GM19463 (cell line): ENCODE measurements at regions not wholly inside any gene's neighbourhood (a gene's known extent, or its start where the extent isn't known, plus 50 kb on each side); places are given as distances from the start of the nearest gene placed in this dataset.
"Not testable (repeated sequence)": the region's sequence is repeated elsewhere in the genome, so short reads cannot be mapped to it uniquely, and the experiment has no call there.

ENCODE experiments used
- ATAC-seq: cut with Tn5 transposase; IDR thresholded peaks from one replicate; pipeline ENCODE4 v1.9.1; 2021; ENCODE audit warnings: mild to moderate bottlenecking, moderate library complexity; ENCODE audit not compliant: unreplicated experiment

DNA sequence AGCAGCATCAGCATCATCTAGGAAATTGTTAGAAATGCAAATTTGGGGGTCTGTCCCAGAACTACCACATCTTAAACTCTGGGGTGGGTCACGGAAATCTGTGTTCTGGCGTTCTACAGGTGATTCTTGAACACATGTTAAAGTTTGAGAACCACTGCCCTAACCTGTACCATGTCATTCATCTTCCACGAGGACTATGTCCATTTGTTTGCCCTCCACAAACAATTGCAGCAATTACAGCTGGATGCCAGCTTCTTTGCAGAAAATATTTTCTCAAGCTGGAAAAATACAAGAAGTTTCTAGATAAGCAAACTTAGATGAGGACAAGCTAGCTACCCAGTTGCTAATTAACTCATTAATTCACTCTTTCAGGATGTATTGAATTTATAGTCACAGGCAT lies 54.1 kb downstream of the MAFB start:
- ATAC-seq: no peak

DNA sequence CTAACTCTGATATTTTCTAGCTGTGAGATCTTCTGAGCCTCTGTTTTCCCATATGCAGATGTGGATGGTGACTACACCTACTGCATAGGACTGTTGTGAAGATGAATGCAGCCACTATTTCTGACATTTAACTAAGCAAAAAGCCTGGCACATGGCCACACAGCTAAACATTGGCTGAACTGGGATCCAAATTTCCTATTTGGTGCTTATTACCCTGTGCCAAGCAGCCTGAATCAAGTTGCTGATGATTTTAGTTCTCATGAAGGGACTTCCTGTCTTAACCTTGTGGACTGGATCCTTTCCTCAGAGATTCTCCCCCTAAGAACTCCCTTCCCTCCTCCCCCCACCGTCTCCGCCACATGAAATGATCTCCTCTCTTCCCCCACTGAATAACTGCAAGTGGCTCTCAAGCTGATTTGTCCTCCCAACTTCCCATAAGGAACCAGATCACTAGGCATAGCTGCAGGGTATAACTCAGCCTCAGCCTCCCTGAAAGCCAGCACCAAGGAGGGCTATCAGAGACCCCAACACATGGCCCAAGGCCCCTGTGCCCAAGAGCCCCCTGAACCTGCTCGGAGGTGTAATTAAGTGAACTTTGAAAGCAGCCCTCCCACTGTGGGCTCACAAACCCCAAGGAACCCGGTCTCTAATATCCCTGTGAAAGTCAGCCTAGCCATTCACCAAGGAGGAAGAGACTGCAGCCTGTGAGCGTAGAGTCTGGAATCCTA lies 55.7 kb downstream of the MAFB start:
- no peak for ATAC-seq

DNA sequence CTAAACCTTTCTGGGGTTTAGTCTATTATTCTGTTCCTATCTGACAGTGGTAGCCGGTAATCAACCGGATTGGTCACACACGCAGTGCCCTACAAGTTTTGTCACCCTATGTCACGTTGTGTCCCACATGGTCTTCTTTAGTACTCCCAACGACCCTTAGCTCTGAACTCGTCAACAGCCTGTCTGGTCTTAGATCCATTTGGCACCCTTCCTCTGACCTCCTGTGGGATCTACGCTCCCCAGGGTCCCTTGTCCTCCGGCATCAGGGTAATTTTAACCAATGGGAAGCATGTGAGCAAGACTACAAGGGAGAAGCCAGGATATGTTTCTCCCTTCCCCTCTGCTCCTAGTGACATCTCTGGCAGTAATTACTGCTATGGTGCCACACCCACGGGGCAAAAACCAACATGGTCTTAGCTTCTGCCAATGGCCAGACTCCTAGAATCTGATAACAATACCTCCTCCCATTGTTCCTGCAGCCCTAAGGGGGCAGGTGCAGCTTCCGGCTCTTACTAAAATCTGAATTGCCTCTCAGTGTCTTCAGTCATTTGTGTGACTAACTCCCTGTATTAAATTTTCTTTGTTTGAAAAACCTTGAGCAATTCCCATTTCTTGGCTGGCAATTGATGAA lies 56.6 kb downstream of the MAFB start:
- no peak for ATAC-seq

DNA sequence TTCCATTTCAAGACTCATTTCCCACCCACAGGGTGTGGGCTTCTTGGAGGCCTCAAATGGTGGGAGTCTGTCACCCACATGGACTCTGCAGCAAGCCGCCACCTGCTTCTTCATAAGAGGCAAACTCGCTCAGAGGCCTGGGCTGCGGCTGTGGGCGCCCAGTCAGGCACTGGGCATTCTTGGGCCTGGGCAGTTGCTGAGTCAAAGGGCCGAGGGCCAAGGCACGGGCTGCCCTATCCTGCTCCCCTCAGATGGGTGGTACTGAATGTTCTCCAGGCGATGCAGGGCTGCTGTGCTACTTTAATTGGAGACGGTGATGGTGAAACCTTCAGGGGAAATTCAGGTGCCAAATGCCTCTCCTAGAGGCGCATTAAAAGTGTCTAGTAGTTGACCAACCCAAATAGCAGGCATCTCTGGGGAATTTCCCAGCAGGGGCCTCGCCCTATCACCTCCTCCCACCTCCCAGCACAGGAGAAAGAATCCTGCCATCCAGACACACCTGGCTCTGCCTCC lies 57.9 kb downstream of the MAFB start:
- ATAC-seq: no peak

DNA sequence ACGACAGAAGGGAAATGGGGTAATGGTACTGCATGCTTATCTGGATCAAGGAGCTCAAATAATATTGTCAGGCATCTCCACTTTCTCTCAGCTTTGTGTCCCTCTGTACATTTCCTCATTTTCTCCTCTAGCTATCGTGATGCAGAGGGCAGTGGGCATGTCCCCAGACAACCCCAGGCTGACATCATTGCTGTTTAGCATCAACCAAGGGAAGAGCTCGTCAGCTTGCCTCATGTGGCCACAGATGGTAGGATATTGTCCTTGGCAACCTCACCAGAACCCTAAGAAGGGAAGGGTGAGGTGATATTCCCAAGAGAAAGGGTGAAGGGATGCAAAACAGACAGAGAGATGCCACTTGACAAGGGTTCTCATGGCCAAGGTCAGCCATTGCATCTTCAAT lies 58.3 kb downstream of the MAFB start:
- no peak for ATAC-seq

DNA sequence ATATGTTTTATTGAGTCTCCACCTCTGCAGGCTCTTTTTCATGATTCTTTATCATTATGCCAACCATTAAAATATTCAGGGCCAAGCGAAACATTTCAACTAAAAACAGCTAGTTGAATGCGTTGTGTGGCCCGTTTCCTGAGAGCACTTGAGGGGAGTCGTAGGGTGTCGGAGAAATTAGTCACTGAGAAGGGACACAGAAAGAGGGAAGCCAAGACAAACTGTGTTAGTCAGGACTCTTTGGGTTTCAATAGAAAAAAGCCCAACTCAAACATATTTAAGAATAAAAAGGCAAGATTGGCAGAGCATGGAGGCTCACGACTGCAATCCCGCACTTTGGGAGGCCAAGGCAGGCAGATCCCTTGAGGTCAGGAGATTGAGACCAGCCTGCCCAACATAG lies 58.9 kb downstream of the MAFB start:
- ATAC-seq: no peak

DNA sequence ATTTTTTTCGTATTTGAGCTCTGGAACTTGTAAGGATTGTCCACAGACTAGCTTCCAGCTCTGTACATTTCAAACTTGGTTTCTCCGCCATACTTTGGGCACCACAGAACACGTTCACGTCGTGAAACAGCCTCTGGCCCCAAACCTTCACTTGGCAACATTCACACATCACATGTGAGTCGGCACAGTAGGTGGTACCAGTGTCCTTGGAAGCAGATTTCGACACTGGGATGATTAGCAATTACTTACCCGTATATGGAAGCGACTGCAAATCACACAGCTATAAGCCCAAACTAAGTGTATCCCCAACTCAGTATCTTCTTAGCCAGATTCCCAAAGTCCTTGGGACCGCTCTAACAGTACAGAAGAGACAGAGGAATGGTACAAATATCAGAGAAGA lies 60.2 kb downstream of the MAFB start:
- no peak for ATAC-seq

DNA sequence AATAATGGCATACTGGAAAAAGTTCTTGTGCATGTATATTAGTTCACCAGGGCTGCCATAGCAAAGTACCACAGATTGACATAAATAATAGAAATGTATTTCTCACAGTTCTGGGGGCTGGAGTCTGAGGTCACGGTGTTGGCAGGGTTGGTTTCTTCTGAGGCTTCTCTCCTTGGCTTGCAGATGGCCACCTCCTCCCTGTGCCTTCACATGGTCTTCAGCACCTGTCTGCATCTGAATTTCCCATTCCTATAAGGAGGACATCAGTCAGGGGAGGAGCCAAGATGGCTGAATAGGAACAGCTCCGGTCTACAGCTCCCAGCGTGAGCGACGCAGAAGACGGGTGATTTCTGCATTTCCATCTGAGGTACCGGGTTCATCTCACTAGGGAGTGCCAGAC lies 70.0 kb downstream of the MAFB start:
- not testable (repeated sequence) for ATAC-seq

DNA sequence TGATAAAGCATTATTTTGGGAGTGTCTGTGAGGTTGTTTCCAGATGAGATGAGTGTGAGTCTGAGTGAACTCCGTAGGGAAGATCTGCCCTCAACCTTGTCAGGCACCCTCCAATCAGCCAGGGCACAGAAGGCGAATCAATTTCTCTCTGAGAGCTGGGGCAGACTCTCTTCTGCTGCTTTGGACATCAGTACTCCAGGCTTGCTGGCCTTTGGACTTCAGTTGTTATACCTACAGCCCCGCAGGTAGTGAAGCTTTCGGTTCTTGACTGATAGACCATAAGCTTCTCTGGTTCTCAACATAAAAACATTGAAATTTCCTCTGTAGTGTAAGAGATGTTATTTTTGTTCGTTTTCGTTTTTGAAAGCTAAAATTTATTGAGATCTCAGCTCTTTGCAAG lies 71.4 kb downstream of the MAFB start:
- no peak for ATAC-seq

DNA sequence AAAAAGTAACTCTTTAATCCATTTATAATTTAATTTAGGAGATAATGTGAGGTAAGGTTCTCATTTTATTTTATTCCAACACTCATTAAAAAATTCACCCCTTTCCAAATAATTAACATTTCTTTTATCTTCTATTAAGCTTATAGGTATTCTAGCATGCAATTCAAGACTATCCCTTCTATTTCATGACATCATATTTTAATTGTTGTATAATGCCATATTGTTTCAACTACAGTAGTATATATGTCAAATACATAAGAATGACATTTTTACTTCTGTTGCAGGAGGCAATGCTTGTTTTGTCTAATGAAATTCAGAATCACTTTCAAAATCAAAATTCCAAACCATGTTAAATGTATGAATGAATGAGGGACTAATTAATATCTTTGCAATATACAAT lies 76.2 kb downstream of the MAFB start:
- ATAC-seq: no peak

DNA sequence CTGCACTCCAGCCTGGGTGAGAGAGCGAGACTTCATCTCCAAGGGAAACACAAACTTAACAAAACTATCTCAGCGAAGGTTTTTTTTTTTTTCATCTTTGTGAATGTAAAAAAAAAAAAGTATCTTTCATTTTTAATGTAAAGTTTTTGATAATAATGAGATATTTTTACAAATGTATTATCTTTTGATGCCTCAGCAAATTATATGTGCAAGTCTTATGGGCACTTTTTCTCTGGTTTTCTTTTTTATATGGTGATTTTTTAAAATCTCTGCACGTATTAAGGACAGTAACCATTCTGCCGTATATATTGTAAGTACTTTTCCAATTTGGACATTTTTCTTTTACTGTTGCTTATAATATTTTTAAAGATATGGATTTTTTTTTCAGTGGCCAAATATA lies 76.8 kb downstream of the MAFB start:
- no peak for ATAC-seq

DNA sequence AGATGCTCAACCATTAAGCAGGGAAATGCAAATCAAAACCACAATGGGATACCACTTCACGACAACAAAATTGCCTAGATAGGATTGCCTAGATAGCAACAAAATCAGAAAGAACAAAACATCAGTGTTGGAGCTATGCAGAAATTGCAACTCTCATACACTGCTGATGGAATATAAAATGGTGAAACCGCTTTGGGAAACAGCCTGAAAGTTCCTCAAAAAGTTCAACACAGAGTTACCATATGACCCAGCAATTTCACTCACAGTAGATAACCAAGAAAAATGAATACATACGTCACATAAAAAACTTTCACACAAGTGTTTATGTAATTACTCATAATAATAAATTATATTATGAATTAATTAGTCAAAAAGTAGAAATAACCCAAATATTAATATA lies 78.3 kb downstream of the MAFB start:
- no peak for ATAC-seq

DNA sequence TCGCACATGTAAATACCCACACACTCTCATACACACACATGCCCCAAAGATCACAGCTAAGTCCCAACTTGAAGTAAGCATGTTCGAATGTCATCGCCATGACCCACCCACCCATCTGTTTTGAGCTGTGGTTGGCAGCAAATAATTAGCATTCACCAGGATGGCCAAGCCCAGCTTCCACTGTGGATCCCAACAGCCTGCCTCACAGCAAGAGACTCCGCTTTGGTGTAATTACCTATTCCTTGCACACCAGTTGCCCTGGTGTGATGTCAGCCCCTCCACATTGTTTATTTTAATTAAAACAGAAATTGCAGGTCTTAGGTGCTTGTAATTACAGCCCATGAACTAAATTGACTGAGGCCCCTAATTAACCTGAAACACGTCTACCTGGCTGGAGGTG lies 81.1 kb downstream of the MAFB start:
- no peak for ATAC-seq

DNA sequence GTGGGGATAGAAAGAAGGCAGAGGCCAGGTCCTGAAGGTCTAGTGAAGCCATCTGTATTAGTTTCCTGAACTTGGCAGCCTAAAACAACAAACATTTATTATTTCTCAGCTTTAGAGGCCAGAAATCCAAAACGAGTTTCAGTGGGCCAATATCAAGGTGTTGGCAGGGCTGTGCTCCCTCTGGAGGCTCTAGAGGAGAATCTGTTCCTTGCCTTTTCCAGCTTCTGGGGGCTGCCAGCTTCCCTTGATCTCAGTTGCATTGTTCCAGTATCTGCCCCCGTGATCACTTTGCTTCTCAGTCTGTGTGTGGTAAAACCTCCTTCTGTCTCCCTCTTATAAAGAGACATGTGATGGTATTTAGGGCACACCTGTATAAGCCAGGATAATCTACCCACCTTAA lies 82.4 kb downstream of the MAFB start:
- ATAC-seq: no peak

DNA sequence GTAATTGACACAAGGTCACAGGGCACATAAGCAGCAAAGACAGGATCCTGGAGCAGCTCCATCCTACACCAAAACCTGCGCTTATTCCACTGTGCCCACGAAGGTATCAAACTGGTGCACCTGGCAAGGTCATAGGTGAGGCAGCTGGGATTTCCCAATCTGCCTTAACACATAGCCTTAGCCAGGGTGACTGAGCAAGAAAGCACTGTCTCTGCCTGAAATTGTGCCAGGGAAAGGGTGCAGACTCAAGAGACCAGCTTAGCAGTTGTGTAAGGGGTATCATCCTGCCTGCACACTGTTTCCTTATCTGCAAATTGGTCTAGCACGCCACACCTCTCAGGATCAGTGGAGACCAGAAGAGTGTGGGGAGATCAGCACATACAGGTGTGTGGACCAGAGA lies 82.8 kb downstream of the MAFB start:
- no peak for ATAC-seq

DNA sequence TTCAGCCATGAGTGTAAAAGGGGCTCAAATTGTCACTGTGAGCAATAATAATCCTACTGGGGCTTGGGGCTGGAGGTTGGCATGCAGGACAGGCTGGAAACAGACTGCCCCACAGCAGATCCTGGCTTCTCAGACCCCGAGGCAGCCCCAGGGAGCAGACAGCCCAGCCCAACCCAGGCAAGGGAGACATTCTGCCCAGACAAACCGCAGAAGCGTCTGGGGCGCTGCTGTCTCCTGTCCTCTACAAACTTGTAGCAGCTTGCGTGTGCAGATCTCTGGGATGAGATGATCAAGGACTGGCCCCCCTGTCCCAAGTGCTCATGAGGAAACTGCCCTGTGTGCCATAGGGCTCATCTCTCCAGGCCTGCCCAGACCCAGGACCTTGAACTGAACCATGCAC lies 84.6 kb downstream of the MAFB start:
- ATAC-seq: no peak

DNA sequence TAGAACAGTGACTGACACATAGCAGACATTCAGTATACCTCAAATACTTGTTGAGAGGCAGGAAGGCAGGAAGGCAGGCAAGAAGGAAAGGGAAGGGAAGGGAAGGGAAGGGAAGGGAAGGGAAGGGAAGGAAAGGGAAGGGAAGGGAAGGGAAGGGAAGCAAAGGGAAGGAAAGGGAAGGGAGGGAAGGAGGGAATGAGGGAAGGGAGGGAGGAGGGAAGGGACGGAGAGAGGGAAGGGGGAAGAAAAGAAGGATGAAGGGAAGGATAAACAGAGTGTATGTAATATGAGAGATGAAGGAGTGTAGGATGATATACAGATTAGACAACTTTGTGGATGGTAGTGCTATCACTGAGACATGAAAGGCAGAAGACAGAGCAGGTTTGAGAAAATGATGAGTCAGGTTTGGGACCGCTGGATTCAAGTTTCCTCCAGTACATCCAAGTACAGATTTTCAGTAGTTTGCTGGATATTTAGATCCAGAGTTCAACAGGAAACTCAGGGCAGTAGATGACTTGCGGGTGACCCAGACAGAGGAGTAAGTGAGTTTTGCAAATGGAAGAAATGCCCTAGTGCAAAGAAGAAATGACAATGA lies 85.9 kb downstream of the MAFB start:
- no peak for ATAC-seq

DNA sequence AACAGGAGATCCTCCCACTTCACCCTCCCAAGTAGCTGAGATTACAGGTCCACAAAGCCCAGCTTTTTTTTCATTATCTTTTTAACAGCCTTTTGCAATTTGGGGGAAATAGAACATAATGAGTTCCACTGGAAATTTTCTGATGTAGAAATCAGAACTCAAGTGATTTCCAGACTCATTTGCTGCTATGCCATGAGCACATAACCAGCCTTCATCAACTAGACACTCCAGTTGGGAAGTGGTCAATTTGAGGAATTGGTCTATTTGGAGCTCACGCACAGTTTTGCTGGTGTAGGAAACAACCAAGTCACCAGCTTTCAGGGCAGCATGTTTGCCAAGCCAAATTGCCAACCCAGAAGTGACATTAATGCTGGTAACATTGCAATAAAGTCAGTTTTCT lies 86.7 kb downstream of the MAFB start:
- no peak for ATAC-seq

DNA sequence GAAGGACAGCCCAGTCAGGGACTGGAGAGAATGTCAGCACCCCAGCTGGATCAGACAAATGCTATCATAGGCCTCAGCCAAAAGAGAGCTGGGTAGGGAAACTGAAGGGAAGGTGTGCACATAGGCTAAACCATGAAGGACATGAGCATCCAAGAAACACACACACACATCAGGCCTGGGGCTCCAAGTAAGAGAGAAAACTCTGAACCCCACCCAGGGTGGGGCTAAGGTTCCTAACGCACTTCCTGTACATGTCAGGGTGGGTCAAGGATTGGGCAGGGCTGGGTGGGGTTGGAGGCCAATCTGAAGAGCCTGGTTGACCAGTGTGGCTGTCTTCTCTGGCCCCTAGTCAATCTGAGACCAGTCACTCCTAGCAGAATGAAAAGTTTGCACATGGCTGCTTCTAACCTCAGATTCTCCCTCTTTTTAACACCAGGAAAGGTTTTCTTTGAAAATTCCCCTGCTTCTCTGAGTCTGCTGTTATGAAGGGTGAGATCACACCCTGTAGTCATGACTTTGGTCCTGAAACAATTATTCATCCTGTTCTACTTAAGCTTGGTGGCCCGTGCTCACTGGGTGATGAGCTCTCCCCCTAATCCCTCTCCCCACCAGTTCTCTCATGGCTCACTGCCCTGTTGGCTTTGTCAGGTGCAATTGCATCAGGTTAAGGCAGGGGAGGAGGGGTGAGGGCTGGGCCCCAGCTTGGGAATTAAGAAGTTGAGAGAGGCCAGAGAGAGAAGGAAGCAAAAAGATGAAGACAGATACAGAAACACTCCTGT lies 88.4 kb downstream of the MAFB start:
- ATAC-seq: no peak

DNA sequence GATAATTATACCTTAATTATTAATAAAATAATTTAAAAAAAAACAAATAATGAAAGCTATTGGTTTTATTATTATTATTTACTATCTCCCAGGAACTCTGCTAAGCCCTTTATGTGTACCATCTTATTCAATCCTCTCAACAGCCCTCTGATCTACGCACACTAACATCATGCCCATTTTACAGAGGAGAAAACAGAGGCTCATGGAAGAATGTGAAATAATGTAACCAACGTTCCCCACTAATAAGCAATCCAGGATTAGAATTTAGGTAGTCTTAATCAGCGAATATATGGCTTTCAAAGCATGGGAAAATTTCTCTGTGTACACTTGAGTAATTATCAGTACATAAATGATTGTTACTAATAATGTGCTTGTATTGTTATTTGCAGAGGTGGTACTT lies 89.0 kb downstream of the MAFB start:
- ATAC-seq: no peak

DNA sequence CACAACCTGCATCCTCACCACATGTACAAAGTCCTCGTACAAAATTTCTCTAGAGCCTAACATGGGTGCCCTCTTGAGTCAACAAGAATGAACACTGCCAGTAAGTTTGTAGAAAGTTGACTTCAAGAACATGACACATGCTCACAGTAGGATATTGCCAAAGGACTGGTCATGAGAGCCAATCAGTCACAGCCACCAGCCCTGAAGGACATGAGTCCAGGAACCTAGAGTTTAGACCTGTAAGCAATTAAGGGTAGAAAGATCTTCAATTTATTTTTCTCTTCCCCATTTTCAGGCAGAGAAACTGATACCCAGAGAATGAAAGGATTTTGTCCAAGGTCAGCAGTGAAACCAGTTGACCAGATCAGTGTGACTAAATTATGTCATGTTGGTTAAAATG lies 96.1 kb downstream of the MAFB start:
- ATAC-seq: no peak

DNA sequence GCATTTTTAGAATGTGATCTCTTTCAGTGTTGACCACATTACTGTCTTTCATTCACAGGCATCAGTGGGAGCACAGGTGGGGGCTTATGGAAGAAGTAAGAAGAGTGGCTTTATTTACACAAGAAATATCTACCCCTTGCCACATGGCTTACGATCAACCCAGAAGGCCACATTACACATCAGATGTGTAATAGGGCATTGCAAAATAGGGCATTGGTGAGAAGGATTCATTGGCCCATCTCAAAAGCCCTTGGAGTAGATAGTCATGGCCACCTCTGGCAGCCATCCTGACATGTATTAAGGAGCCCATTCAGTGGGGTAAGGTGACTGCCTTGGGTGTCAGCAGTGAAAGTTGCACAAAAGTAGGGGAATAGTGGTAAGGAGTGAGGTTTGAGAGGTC lies 97.5 kb downstream of the MAFB start:
- no peak for ATAC-seq
